DMS53 (cell line): ENCODE measurements at regions not wholly inside any gene's neighbourhood (a gene's known extent, or its start where the extent isn't known, plus 50 kb on each side); places are given as distances from the start of the nearest gene placed in this dataset.

Experiments used
- DNase-seq: peaks from one replicate; lab custom pipeline; 2025; lab: John Stamatoyannopoulos, UW

GRCh38 chr2:45069684-45070083 is 60.4 kb upstream of the SIX2 start:
- no peak for DNase-seq

GRCh38 chr2:45068571-45069140 is 59.4 kb upstream of the SIX2 start:
- no peak for DNase-seq

GRCh38 chr2:45067859-45068570 is 58.8 kb upstream of the SIX2 start:
- no peak for DNase-seq
